OCI-LY3 (cell line): ENCODE measurements at regions not wholly inside any gene's neighbourhood (a gene's known extent, or its start where the extent isn't known, plus 50 kb on each side); places are given as distances from the start of the nearest gene placed in this dataset.

Source experiments
- H2AFZ ChIP-seq: fragments of 200-600, 300-600 bp; shearing (Covaris generic); 2 replicates; pipeline ENCODE4 v1.6.0; 2014; ENCODE audit warnings: antibody characterized with exemption, low read depth, low read length
- H3K27ac ChIP-seq: fragments of 200-600, 300-600 bp; sonication (generic); 2 replicates; pipeline ENCODE4 v1.5.1; 2014; ENCODE audit warnings: mild to moderate bottlenecking, low read length, moderate library complexity, mixed read lengths
- H3K27me3 ChIP-seq: fragments of 200-600, 300-600 bp; sonication (generic); 2 replicates; pipeline ENCODE4 v1.6.1; 2014; ENCODE audit warnings: low read depth, low read length, mixed read lengths
- H3K36me3 ChIP-seq: fragments of 200-600, 300-600 bp; sonication (generic); replicated peaks from 2 replicates; pipeline ENCODE3; 2014; ENCODE audit warnings: low read depth, low read length, mixed read lengths
- H3K4me1 ChIP-seq: fragments of 300-600, 200-600 bp; sonication (generic); 2 replicates; pipeline ENCODE4 v1.6.1; 2014; ENCODE audit warnings: low read length, mixed read lengths
- H3K4me2 ChIP-seq: fragments of 200-600, 300-600 bp; sonication (generic); 2 replicates; pipeline ENCODE4 v1.6.1; 2014; ENCODE audit warnings: low read length, mixed read lengths
- H3K4me3 ChIP-seq: fragments of 300-600, 200-600 bp; sonication (generic); 2 replicates; pipeline ENCODE4 v1.5.1; 2014; ENCODE audit warnings: antibody characterized with exemption, mild to moderate bottlenecking, low read length, moderate library complexity
- H3K79me2 ChIP-seq: fragments of 300-600, 200-600 bp; shearing (Covaris generic); 2 replicates; pipeline ENCODE4 v1.6.1; 2014; ENCODE audit warnings: mild to moderate bottlenecking, low read length, mixed read lengths
- H3K9ac ChIP-seq: fragments of 300-600, 200-600 bp; shearing (Covaris generic); 2 replicates; pipeline ENCODE4 v1.6.0; 2014; ENCODE audit warnings: mild to moderate bottlenecking, low read length, moderate library complexity
- H3K9me3 ChIP-seq: fragments of 200-600, 300-600 bp; shearing (Covaris generic); 2 replicates; pipeline ENCODE4 v1.6.1; 2014; ENCODE audit warnings: low read length, mixed read lengths; ENCODE audit not compliant: insufficient read depth
- H4K20me1 ChIP-seq: fragments of 200-600, 300-600 bp; sonication (generic); 2 replicates; pipeline ENCODE4 v1.6.1; 2016; ENCODE audit warnings: low read length, mixed read lengths; ENCODE audit not compliant: insufficient read depth
- CTCF ChIP-seq: fragments of 200-600, 300-600 bp; sonication (generic); IDR thresholded peaks from 2 replicates; pipeline ENCODE4 v1.5.1; 2014; ENCODE audit warnings: antibody characterized with exemption, low read length, low read depth
- EZH2phosphoT487 ChIP-seq: fragments of 200-600 bp; shearing (Covaris generic); IDR thresholded peaks from 2 replicates; pipeline ENCODE4 v1.6.1; 2018; ENCODE audit warnings: antibody characterized with exemption, mixed run types, low read depth

DNA sequence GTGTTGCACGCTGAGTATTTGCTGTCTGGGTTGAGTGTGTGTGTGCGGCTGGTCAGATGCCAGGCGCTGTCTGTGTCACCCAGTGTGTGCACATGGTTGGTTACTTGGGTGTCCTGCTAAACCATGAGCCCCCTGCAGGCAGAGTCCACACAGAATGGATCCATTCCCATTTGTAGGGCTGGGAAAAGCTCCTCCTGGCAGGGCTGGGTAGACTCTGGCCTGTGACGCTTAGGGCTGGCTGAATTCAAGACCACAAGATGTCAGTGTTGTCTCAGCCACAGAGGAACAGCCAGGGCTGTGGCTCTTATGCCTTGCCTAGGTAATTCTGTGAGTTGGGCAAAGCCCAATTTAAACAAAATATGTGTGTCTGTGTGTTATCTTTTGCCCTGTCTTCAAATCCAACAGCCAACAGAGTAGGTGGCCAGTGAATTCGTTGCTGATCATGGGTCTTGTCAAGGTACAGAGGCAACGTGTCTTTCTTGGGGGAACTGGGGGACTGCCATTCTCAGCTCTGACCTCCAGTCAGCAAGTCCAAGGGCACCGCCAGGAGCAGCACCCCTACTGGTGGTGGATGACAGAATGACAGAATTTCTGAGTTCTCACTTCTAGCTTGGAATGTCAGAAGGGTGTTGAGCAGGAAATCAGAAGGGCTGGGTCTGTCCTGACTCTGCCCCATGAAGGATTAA is 285.1 kb downstream of the CCSER2 start:
- Histone ChIP-seq H3K4me2 (no peak overlapping the region), H3K9ac (no peak overlapping the region), H3K36me3 (no peaks in the 10 kb centered on the region), H3K79me2 (no peaks in the 10 kb centered on the region), H3K27ac (no peak overlapping the region), H3K4me3 (no peak overlapping the region), H3K27me3 (peaks cover 6% of the 10 kb centered on the region; the same call in 1 of the 2 replicates), H4K20me1 (no peaks in the 10 kb centered on the region), H3K4me1 (no peaks in the 10 kb centered on the region), H3K9me3 (no peaks in the 10 kb centered on the region), H2AFZ (no peak overlapping the region)
- TF ChIP-seq EZH2phosphoT487 (no peak), CTCF (peak; percentile 48)

DNA sequence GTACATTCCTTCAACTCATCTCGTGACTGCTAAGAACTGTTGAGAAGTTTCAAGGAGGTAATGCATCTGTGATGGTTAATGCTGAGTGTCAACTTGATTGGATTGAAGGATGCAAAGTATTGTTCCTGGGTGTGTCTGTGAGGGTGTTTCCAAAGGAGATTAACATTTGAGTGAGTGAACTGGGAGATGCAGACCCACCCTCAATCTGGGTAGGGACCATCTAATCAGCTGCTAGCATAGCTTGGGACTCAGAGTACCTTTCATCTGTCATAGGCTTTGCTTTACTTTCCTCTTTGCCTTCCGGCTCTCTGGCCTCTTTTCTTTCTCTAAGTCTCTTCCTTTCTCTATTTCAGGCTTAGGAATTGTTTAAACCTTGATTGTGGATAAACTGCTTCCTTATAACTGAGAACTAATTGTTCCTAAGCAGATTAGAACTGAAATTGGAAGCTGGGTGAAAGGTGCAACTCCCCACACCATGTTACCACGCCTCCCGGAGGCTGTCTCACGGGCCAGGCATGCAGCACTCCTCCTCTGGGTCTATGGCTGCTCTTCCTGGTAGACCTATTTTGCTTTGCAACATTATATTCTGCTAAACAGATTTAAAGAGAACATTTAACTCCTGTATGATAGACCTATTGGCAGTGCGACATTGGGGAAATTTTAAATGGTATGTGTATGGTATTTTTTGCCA is 298.2 kb downstream of the CCSER2 start:
- Histone ChIP-seq H3K4me1 (no peaks in the 10 kb centered on the region), H3K27ac (no peak overlapping the region), H3K9me3 (no peaks in the 10 kb centered on the region), H3K27me3 (no peaks in the 10 kb centered on the region), H2AFZ (no peak overlapping the region), H3K36me3 (no peaks in the 10 kb centered on the region), H3K4me2 (no peak overlapping the region), H3K79me2 (no peaks in the 10 kb centered on the region), H3K4me3 (no peak overlapping the region), H4K20me1 (no peaks in the 10 kb centered on the region), H3K9ac (no peak overlapping the region)
- TF ChIP-seq CTCF (no peak), EZH2phosphoT487 (no peak)

GRCh38 chr10:84632866-84633265 is 304.5 kb downstream of the CCSER2 start:
- no peaks in the 10 kb centered on the region for H4K20me1 ChIP-seq
- no peak overlapping the region for H3K27ac ChIP-seq
- no peak overlapping the region for H3K9ac ChIP-seq

More at GRCh38 chr10:84632866-84633265, 304.5 kb downstream of the CCSER2 start:
- H3K4me3 ChIP-seq = no peak overlapping the region
- no peaks in the 10 kb centered on the region for H3K4me1 ChIP-seq
- no peak overlapping the region for H2AFZ ChIP-seq
- H3K79me2 ChIP-seq = no peaks in the 10 kb centered on the region
- no peaks in the 10 kb centered on the region for H3K9me3 ChIP-seq
- no peak for TF ChIP-seq CTCF
- no peak for TF ChIP-seq EZH2phosphoT487
- H3K36me3 ChIP-seq = no peaks in the 10 kb centered on the region
- H3K27me3 ChIP-seq = no peaks in the 10 kb centered on the region
- H3K4me2 ChIP-seq = no peak overlapping the region
